ENCODE measurements at regions not wholly inside any gene's neighbourhood (a gene's known extent, or its start where the extent isn't known, plus 50 kb on each side); places are given as distances from the start of the nearest gene placed in this dataset.

- no peaks in the 10 kb centered on the region for H3K4me1 ChIP-seq (ENCODE audit: insufficient read depth)
- no peak for TF ChIP-seq CTCF (IDR thresholded peaks at IDR 0.05)
- no peak for TF ChIP-seq EP300 (IDR thresholded peaks at IDR 0.05)
- no peak for TF ChIP-seq POLR2A (IDR thresholded peaks at IDR 0.05)
- H3K27ac ChIP-seq = no peak overlapping the region
- no peaks in the 10 kb centered on the region for H3K36me3 ChIP-seq
- intact Hi-C loops (cut with DNase I) = no loop called here
- no peaks in the 10 kb centered on the region for H3K27me3 ChIP-seq
- H3K9me3 ChIP-seq = no peaks in the 10 kb centered on the region
- DNase-seq = no peak
- no peak overlapping the region for H3K4me3 ChIP-seq
These were observed 874.6 kb upstream of the PRMT6 start for GRCh38 chr1:106181866-106182265.

- Histone ChIP-seq H3K36me3 (no peaks in the 10 kb centered on the region), H3K9me3 (no peaks in the 10 kb centered on the region), H3K4me3 (no peak overlapping the region), H3K27ac (no peak overlapping the region), H3K4me1 (ENCODE audit: insufficient read depth) (no peaks in the 10 kb centered on the region), H3K27me3 (no peaks in the 10 kb centered on the region)
- intact Hi-C loops (cut with DNase I) = no loop called here
- TF ChIP-seq POLR2A (IDR thresholded peaks at IDR 0.05) (no peak), EP300 (IDR thresholded peaks at IDR 0.05) (no peak), CTCF (IDR thresholded peaks at IDR 0.05) (no peak)
- DNase-seq = no peak
These were observed 871.4 kb upstream of the PRMT6 start for GRCh38 chr1:106185089-106185488.

GRCh38 chr1:106189780-106190179 lies 866.7 kb upstream of the PRMT6 start:
- TF ChIP-seq POLR2A (IDR thresholded peaks at IDR 0.05) = no peak
- no peak for TF ChIP-seq CTCF (IDR thresholded peaks at IDR 0.05)
- TF ChIP-seq EP300 (IDR thresholded peaks at IDR 0.05) = no peak
- Histone ChIP-seq H3K9me3 (no peaks in the 10 kb centered on the region), H3K4me1 (ENCODE audit: insufficient read depth) (no peaks in the 10 kb centered on the region), H3K4me3 (no peak overlapping the region), H3K36me3 (no peaks in the 10 kb centered on the region), H3K27me3 (no peaks in the 10 kb centered on the region), H3K27ac (no peak overlapping the region)
- WGBS, 3 donors = 89 to 100% (median 98%) methylated on average over 2 of the region's 2 CpGs
- intact Hi-C loops (cut with DNase I) = no loop called here
- DNase-seq = no peak

GRCh38 chr1:106194206-106194605 lies 862.3 kb upstream of the PRMT6 start:
- no peak for DNase-seq
- Histone ChIP-seq H3K36me3 (no peaks in the 10 kb centered on the region), H3K9me3 (no peaks in the 10 kb centered on the region), H3K27me3 (no peaks in the 10 kb centered on the region), H3K4me3 (no peak overlapping the region), H3K4me1 (ENCODE audit: insufficient read depth) (no peaks in the 10 kb centered on the region), H3K27ac (no peak overlapping the region)
- no peak for TF ChIP-seq EP300 (IDR thresholded peaks at IDR 0.05)
- no peak for TF ChIP-seq CTCF (IDR thresholded peaks at IDR 0.05)
- TF ChIP-seq POLR2A (IDR thresholded peaks at IDR 0.05) = no peak
- intact Hi-C loops (cut with DNase I) = no loop called here

GRCh38 chr1:106200711-106201110 lies 855.8 kb upstream of the PRMT6 start:
- TF ChIP-seq EP300 (IDR thresholded peaks at IDR 0.05) (no peak), CTCF (IDR thresholded peaks at IDR 0.05) (no peak), POLR2A (IDR thresholded peaks at IDR 0.05) (no peak)

More at GRCh38 chr1:106200711-106201110, 855.8 kb upstream of the PRMT6 start:
- no peaks in the 10 kb centered on the region for H3K9me3 ChIP-seq
- no peak overlapping the region for H3K4me3 ChIP-seq
- no peaks in the 10 kb centered on the region for H3K27me3 ChIP-seq
- H3K27ac ChIP-seq = no peak overlapping the region
- no peaks in the 10 kb centered on the region for H3K4me1 ChIP-seq (ENCODE audit: insufficient read depth)
- DNase-seq = no peak
- H3K36me3 ChIP-seq = no peaks in the 10 kb centered on the region
- intact Hi-C loops (cut with DNase I) = no loop called here
- WGBS, 3 donors = 91 to 94% (median 93%) methylated on average over 3 of the region's 3 CpGs
